C4-2B (cell line): ENCODE measurements at regions not wholly inside any gene's neighbourhood (a gene's known extent, or its start where the extent isn't known, plus 50 kb on each side); places are given as distances from the start of the nearest gene placed in this dataset.

Experiments used
- H3K27ac ChIP-seq: fragments of 450-650 bp; 2 replicates; pipeline ENCODE4 v1.5.1; 2017
- ZFX ChIP-seq: fragments of 450-650 bp; IDR thresholded peaks from 2 replicates; pipeline ENCODE4 v1.6.1; 2017
- TF ChIP-seq, protein P1 (sequence below): fragments of 450-650 bp; conservative IDR thresholded peaks from 2 replicates; pipeline ENCODE4 v1.5.1; 2017; ENCODE audit warnings: mild to moderate bottlenecking

DNA sequence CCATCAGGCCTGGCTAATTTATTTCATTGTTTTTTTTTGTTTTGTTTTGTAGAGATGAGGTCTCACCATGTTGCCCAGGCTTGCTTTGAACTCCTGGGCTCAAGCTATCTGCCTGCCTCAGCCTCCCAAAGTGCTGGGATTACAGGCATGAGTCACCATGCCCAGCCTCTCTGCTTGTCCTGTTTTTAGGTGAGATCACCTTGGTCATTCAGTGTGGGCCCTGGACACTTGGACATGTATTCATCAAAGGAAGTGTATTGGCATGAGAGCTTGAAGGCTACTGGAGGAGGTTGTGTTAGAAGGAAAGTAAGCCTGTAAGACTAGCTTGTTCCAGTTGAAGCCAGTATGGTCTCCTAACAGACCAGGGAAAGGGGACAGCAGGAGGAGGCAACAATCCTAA, 229.2 kb upstream of the RGPD4 start:
- no peak overlapping the region for H3K27ac ChIP-seq
- TF ChIP-seq, protein P1, sequence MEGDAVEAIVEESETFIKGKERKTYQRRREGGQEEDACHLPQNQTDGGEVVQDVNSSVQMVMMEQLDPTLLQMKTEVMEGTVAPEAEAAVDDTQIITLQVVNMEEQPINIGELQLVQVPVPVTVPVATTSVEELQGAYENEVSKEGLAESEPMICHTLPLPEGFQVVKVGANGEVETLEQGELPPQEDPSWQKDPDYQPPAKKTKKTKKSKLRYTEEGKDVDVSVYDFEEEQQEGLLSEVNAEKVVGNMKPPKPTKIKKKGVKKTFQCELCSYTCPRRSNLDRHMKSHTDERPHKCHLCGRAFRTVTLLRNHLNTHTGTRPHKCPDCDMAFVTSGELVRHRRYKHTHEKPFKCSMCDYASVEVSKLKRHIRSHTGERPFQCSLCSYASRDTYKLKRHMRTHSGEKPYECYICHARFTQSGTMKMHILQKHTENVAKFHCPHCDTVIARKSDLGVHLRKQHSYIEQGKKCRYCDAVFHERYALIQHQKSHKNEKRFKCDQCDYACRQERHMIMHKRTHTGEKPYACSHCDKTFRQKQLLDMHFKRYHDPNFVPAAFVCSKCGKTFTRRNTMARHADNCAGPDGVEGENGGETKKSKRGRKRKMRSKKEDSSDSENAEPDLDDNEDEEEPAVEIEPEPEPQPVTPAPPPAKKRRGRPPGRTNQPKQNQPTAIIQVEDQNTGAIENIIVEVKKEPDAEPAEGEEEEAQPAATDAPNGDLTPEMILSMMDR: no peak
- no peak for TF ChIP-seq ZFX

DNA sequence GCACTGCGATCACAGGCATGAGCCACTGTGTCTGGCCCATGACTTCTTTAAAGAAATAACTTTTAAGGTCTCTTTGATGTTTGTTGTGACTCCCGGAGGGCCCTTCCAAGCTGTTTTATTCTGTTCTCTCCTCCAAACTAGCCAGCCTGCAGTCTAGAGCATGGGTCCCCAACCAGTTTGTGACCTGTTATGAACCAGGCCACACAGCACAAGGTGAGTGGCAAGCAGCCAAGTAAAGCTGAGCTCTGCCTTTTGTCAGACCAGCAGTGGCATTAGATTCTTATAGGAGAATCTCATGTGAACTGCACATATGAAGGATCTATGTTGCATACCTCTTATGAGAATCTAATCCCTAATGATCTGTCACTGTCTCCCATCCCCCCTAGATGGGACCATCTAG, 223.9 kb upstream of the RGPD4 start:
- H3K27ac ChIP-seq: no peak overlapping the region
- no peak for TF ChIP-seq ZFX
- TF ChIP-seq, protein P1: no peak

DNA sequence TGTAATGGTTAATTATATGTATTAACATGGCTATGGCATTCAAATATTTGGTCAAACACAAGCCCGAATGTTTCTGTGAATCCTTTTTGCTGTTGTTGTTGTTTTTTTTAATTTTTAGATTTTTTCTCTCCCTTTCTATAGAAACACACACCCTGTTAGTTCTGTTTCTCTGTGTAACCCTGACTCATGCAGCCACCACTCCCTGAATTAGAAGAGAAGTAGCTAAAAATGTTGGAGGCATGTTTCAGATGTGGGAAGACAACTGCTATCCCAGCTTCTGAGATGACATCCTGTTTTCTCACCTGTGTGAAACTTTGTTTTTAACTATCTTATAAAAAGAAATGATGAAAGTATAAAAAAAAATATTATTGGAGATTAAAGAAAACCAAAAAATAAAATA, 219.6 kb upstream of the RGPD4 start:
- no peak for TF ChIP-seq ZFX
- TF ChIP-seq, protein P1: no peak
- H3K27ac ChIP-seq: no peak overlapping the region

DNA sequence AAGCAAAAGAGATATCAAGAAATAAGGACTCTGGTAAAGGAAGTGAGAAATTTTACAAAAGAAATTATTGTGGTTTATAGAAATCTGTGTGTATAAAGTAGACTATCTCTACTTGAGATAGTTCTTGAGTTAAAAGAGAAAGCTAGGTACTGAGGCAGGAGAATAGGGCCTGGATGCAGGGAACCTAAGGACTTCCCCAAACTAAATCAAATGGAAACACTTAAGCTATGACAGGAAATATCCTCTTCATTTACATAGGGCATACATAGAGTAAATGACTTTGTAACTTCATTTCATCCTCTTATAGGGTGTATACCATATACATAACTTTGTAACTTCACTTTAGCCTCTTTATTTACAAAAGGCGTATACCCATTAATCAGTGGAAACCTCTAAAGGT, 219.2 kb upstream of the RGPD4 start:
- no peak for TF ChIP-seq ZFX
- TF ChIP-seq, protein P1: no peak
- H3K27ac ChIP-seq: no peak overlapping the region

DNA sequence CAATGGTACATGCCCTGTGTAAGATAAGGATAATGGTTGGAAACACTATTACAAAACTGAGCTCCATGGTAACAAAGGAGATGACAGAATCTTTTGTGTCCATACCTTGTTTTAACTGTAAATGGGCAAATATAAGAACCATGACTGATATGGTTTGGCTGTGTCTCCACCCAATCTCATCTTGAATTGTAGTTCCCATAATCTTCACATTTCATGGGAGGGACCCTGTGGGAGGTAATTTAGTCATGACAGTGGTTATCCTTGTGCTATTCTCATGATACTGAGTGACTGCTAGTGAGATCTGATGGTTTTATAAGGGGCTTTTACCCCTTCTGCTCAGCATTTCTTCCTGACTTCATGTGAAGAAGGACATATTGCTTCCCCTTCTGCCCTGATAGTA, 211.7 kb upstream of the RGPD4 start:
- H3K27ac ChIP-seq: no peak overlapping the region
- no peak for TF ChIP-seq ZFX
- TF ChIP-seq, protein P1: no peak

DNA sequence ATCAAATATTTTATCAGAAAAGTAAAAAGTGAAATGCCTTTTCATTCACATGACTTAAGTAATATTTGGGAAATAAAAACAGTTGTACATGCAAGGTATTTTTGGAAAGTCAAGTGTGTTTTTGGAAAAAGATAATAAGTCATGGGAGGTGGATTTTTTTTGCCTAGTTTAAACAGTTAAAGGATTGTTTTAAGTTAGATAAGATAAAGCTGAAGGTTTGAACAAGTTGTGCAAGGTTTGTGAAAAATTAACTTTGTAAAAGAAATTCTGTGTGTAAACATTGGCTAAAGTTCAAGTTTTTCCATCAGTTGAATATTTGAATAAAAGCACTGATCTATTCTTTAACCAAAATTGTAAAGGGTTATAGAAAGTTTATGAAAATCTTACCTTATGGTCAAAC, 207.9 kb upstream of the RGPD4 start:
- H3K27ac ChIP-seq: no peak overlapping the region
- TF ChIP-seq, protein P1: no peak
- TF ChIP-seq ZFX: no peak

DNA sequence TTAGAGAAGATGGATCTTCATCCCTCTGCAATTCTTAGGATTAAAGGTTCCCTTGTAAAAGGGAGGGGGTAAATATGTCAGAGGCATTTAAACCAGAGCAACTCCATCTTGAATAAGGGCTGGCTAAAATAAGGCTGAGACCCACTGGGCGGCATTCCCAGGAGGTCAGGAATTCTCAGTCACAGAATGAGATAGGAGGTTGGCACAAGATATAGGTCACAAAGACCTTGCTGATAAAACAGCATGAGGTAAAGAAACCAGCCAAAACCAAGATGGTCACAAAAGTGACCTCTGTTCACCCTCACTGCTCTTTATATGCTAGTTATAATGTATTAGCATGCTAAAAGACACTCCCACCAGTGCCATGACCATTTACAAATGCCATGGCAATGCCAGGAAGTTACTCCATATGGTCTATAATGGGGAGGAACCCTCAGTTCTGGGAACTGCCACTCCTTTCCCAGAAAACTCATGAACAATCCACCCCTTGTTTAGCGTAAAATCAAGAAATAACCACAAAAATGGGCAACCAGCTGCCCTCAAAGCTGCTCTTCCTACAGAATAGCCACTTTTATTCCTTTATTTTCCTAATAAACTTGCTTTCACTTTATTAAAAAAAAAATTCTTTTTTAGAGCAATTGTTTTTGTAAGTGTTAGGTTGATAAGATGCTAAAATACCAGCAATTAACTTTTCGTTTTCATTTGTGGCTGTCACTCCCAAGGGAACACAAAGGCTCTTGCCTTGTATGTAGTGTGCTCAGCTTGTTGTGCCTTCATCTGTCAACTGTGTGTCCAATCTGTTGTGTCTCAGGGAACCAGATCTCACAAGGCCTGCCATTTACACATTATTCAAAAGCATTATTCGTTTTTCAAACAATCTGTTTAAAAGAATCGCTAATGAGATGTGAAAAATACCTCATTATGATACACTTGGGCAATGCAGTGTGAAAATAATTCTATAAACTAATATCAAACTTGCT, 205.2 kb upstream of the RGPD4 start:
- no peak for TF ChIP-seq ZFX
- TF ChIP-seq, protein P1: no peak
- H3K27ac ChIP-seq: no peak overlapping the region
